Psoas muscle (tissue), 7 donors: ENCODE measurements at regions not wholly inside any gene's neighbourhood (a gene's known extent, or its start where the extent isn't known, plus 50 kb on each side); places are given as distances from the start of the nearest gene placed in this dataset.

Experiments used
- ATAC-seq, 4 donors: fragments of 200-7000 bp; cut with Tn5 transposase; one replicate each; pipeline ENCODE4 v1.9.1; 2020; ENCODE audit warnings: moderate library complexity in 3 of 4, mild to moderate bottlenecking in 2 of 4
- DNase-seq, 2 donors: peaks; one replicate each; pipeline ENCODE4 v3.0.0-alpha.2; 2020
- H3K27ac ChIP-seq: fragments of 200-600 bp; one replicate; pipeline ENCODE4 v1.8.0; 2022
- H3K27me3 ChIP-seq, 3 donors: fragments of 200-600 bp in 1 of 3; one replicate each; pipeline versions ENCODE4 v1.6.1 to v1.8.0; 2013 to 2022; ENCODE audit warnings: low read length in 2 of 3, mild to moderate bottlenecking in 2 of 3, moderate library complexity in 1 of 3; ENCODE audit not compliant: insufficient read depth in 3 of 3
- H3K36me3 ChIP-seq, 2 donors: fragments of 200-600 bp in 1 of 2; one replicate each; pipeline versions ENCODE4 v1.6.1 to v1.8.0; 2013 to 2022; ENCODE audit warnings: low read depth in 1 of 2, mild to moderate bottlenecking in 1 of 2, moderate library complexity in 1 of 2; ENCODE audit not compliant: insufficient read depth in 1 of 2
- H3K4me1 ChIP-seq: fragments of 200-600 bp; one replicate; pipeline ENCODE4 v1.8.0; 2022
- H3K4me3 ChIP-seq: fragments of 200-600 bp; one replicate; pipeline ENCODE4 v1.8.0; 2022; ENCODE audit warnings: mild to moderate bottlenecking
- H3K9me3 ChIP-seq: fragments of 200-600 bp; one replicate; pipeline ENCODE4 v1.8.0; 2022
- WGBS, 3 donors: extraction: QIAGEN DNeasy Blood & Tissue Kit; methylation state at CpG; one replicate each; pipeline versions ENCODE4 v1.1.6 to v1.1.7; 2013; 5-methylcytosine and 5-hydroxymethylcytosine counted together
- intact Hi-C, 2 donors: fragments of 100-400 bp; cut with DNase I; formaldehyde crosslinking; loops; one replicate each; pipeline versions ENCODE4 v1.11.0 to v1.14.2; 2022
- TF ChIP-seq, protein P1 (sequence below): fragments of 200-600 bp; IDR thresholded peaks from one replicate; pipeline ENCODE4 v1.8.0; 2022; ENCODE audit warnings: antibody characterized with exemption
- donor health status: healthy with polysubstance abuse.
- donor health status: DM: no; HTN: no; CAD: no; lungs with moderate emphysema.
- donor health status: Bipolar disorder and iron deficiency.
- donor health status: healthy.
- donor health status: DM: yes; HTN: yes; CAD: no.
- donor health status: DM: no; HTN: no; CAD: no.
- donor health status: DM: yes; HTN: yes; CAD: no.

GRCh38 chr4:20624793-20625374 is 75.4 kb upstream of the PACRGL start:
- intact Hi-C loops, result no loop called here
- DNase-seq (no peak), ATAC-seq (no peak)
- H3K9me3 ChIP-seq, result no peaks in the 10 kb centered on the region
- H3K27me3 ChIP-seq, result no peaks in the 10 kb centered on the region
- H3K27ac ChIP-seq, result no peak overlapping the region
- no peak overlapping the region for H3K4me3 ChIP-seq
- WGBS, 3 donors, result 49 to 61% (median 60%) methylated on average over 3 of the region's 3 CpGs
- TF ChIP-seq, protein P1, sequence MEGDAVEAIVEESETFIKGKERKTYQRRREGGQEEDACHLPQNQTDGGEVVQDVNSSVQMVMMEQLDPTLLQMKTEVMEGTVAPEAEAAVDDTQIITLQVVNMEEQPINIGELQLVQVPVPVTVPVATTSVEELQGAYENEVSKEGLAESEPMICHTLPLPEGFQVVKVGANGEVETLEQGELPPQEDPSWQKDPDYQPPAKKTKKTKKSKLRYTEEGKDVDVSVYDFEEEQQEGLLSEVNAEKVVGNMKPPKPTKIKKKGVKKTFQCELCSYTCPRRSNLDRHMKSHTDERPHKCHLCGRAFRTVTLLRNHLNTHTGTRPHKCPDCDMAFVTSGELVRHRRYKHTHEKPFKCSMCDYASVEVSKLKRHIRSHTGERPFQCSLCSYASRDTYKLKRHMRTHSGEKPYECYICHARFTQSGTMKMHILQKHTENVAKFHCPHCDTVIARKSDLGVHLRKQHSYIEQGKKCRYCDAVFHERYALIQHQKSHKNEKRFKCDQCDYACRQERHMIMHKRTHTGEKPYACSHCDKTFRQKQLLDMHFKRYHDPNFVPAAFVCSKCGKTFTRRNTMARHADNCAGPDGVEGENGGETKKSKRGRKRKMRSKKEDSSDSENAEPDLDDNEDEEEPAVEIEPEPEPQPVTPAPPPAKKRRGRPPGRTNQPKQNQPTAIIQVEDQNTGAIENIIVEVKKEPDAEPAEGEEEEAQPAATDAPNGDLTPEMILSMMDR, result no peak
- no peaks in the 10 kb centered on the region for H3K4me1 ChIP-seq
- no peaks in the 10 kb centered on the region for H3K36me3 ChIP-seq

- Histone ChIP-seq H3K36me3 (no peaks in the 10 kb centered on the region), H3K27me3 (no peaks in the 10 kb centered on the region), H3K27ac (no peak overlapping the region), H3K9me3 (no peaks in the 10 kb centered on the region), H3K4me1 (no peaks in the 10 kb centered on the region), H3K4me3 (no peak overlapping the region)
- peak in 1 of 2 donors; percentile 16 for DNase-seq
- intact Hi-C loops, result no loop called here
- ATAC-seq, result no peak
- 76 to 87% (median 81%) methylated on average over 3 of the region's 3 CpGs for WGBS, 3 donors
- TF ChIP-seq, protein P1, result no peak
Measured at GRCh38 chr4:20625426-20625825, 74.8 kb upstream of the PACRGL start.

- Histone ChIP-seq H3K36me3 (no peaks in the 10 kb centered on the region), H3K27me3 (no peaks in the 10 kb centered on the region), H3K27ac (no peak overlapping the region), H3K4me3 (no peak overlapping the region), H3K4me1 (no peaks in the 10 kb centered on the region), H3K9me3 (no peaks in the 10 kb centered on the region)
- intact Hi-C loops, result no loop called here
- ATAC-seq (no peak), DNase-seq (no peak)
- 53 to 64% (median 63%) methylated on average over 5 of the region's 5 CpGs for WGBS, 3 donors
- TF ChIP-seq, protein P1, result no peak
Measured at GRCh38 chr4:20626326-20627005, 73.8 kb upstream of the PACRGL start.

- ATAC-seq (no peak), DNase-seq (no peak)
- WGBS, 3 donors, result 86 to 97% (median 87%) methylated on average over 1 of the region's 1 CpG
- TF ChIP-seq, protein P1, result no peak
- no peak overlapping the region for H3K27ac ChIP-seq
- H3K27me3 ChIP-seq, result no peaks in the 10 kb centered on the region
- H3K4me1 ChIP-seq, result no peaks in the 10 kb centered on the region
- no peak overlapping the region for H3K4me3 ChIP-seq
- intact Hi-C loops, result no loop called here
- H3K36me3 ChIP-seq, result no peaks in the 10 kb centered on the region
- no peaks in the 10 kb centered on the region for H3K9me3 ChIP-seq
Measured at GRCh38 chr4:20627866-20628265, 72.4 kb upstream of the PACRGL start.
